SK-N-SH treated with all-trans-retinoic acid at 6 μM for 48 hours (cell line): ENCODE measurements at regions not wholly inside any gene's neighbourhood (a gene's known extent, or its start where the extent isn't known, plus 50 kb on each side); places are given as distances from the start of the nearest gene placed in this dataset.

Source experiments
- BACH2 ChIP-seq: fragments of 250-450 bp; sonication (Bioruptor Pico); IDR thresholded peaks from 2 replicates; pipeline ENCODE4 v1.9.0; 2021; ENCODE audit warnings: mild to moderate bottlenecking, borderline replicate concordance
- CSDC2 ChIP-seq: fragments of 250-450 bp; sonication (Bioruptor Pico); IDR thresholded peaks from 2 replicates; pipeline ENCODE4 v1.5.0; 2020; ENCODE audit warnings: mild to moderate bottlenecking, moderate library complexity
- TCF4 ChIP-seq: fragments of 250-450 bp; sonication (Bioruptor Pico); IDR thresholded peaks from 2 replicates; pipeline ENCODE4 v1.8.0; 2021; ENCODE audit warnings: mild to moderate bottlenecking, moderate library complexity, borderline replicate concordance
- TOX ChIP-seq: fragments of 250-450 bp; sonication (Bioruptor Pico); IDR thresholded peaks from 2 replicates; pipeline ENCODE4 v1.8.0; 2021; ENCODE audit warnings: mild to moderate bottlenecking, moderate library complexity, borderline replicate concordance
- ZFP3 ChIP-seq: fragments of 250-450 bp; sonication (Bioruptor Pico); IDR thresholded peaks from 2 replicates; pipeline ENCODE4 v1.5.0; 2020; ENCODE audit warnings: mild to moderate bottlenecking, moderate library complexity
- TF ChIP-seq, protein P1 (sequence below): fragments of 250-450 bp; sonication (Bioruptor Pico); IDR thresholded peaks from 2 replicates; pipeline ENCODE4 v1.8.0; 2020; ENCODE audit warnings: mild to moderate bottlenecking, moderate library complexity, borderline replicate concordance

DNA sequence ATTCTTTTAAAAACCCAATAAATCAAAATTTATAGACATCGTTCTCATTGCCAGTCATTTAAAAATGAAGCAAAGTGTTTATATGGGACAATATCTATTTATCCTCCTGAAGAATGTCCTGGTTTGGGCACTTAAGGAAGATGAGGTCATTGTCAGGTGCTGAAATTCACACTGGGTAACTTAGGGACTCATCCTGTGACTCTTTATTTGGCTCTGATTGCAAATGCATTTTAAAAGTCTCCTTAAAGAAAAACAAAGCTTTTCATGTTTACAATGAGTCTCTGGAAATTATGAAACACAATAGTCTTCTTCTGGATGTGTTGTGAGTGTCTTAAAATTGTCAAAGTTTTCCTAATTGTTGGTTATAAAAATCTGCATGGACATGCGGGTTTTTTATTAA is 69.5 kb upstream of the GPR158 start:
- TF ChIP-seq, protein P1, sequence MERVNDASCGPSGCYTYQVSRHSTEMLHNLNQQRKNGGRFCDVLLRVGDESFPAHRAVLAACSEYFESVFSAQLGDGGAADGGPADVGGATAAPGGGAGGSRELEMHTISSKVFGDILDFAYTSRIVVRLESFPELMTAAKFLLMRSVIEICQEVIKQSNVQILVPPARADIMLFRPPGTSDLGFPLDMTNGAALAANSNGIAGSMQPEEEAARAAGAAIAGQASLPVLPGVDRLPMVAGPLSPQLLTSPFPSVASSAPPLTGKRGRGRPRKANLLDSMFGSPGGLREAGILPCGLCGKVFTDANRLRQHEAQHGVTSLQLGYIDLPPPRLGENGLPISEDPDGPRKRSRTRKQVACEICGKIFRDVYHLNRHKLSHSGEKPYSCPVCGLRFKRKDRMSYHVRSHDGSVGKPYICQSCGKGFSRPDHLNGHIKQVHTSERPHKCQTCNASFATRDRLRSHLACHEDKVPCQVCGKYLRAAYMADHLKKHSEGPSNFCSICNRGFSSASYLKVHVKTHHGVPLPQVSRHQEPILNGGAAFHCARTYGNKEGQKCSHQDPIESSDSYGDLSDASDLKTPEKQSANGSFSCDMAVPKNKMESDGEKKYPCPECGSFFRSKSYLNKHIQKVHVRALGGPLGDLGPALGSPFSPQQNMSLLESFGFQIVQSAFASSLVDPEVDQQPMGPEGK (CRISPR knock-in tag), result no peak
- TF ChIP-seq BACH2 (CRISPR knock-in tag) (no peak), ZFP3 (CRISPR knock-in tag) (no peak), TCF4 (CRISPR knock-in tag) (no peak), TOX (CRISPR knock-in tag) (no peak), CSDC2 (CRISPR knock-in tag) (no peak)
